Astrocyte of the cerebellum (primary cell): ENCODE measurements at regions not wholly inside any gene's neighbourhood (a gene's known extent, or its start where the extent isn't known, plus 50 kb on each side); places are given as distances from the start of the nearest gene placed in this dataset.

Experiments used
- DNase-seq: peaks from one replicate; pipeline ENCODE4 v3.0.0-alpha.2; 2011; ENCODE audit warnings: low read depth
- H3K4me3 ChIP-seq: 2 replicates; pipeline ENCODE4 v1.5.1; 2011; ENCODE audit warnings: mild to moderate bottlenecking, low read depth, low read length, moderate library complexity
- CTCF ChIP-seq: IDR thresholded peaks from 2 replicates; pipeline ENCODE4 v1.5.1; 2012; ENCODE audit warnings: low read length, low read depth, moderate library complexity, mild to moderate bottlenecking; ENCODE audit errors: missing control alignments
- in situ Hi-C: cut with HindIII; loops from 2 replicates; pipeline ENCODE4 v1.10.0; 2017; ENCODE audit warnings: low sequenced_read_pairs

GRCh38 chrX:109926118-109926517 lies 76.8 kb upstream of the TMEM164 start:
- TF ChIP-seq CTCF: no peak
- no peak overlapping the region for H3K4me3 ChIP-seq
- no peak for DNase-seq
- in situ Hi-C loops: no loop called here

GRCh38 chrX:109926743-109927662 lies 75.9 kb upstream of the TMEM164 start:
- in situ Hi-C loops: no loop called here
- no peak for DNase-seq
- TF ChIP-seq CTCF: no peak
- H3K4me3 ChIP-seq: no peak overlapping the region

- no peak for TF ChIP-seq CTCF
- in situ Hi-C loops: no loop called here
- H3K4me3 ChIP-seq: no peak overlapping the region
- no peak for DNase-seq
These were observed 75.1 kb upstream of the TMEM164 start for GRCh38 chrX:109927663-109928273.

- H3K4me3 ChIP-seq: no peak overlapping the region
- in situ Hi-C loops: no loop called here
- TF ChIP-seq CTCF: no peak
- no peak for DNase-seq
These were observed 74.1 kb upstream of the TMEM164 start for GRCh38 chrX:109928596-109929335.

GRCh38 chrX:109931677-109932076 lies 71.2 kb upstream of the TMEM164 start:
- in situ Hi-C loops: no loop called here
- TF ChIP-seq CTCF: no peak
- DNase-seq: no peak
- no peak overlapping the region for H3K4me3 ChIP-seq

GRCh38 chrX:109934434-109934833 lies 68.5 kb upstream of the TMEM164 start:
- no peak overlapping the region for H3K4me3 ChIP-seq
- no peak for DNase-seq
- in situ Hi-C loops: no loop called here
- TF ChIP-seq CTCF: no peak
